ENCODE measurements at regions not wholly inside any gene's neighbourhood (a gene's known extent, or its start where the extent isn't known, plus 50 kb on each side); places are given as distances from the start of the nearest gene placed in this dataset.
"Not testable (repeated sequence)": the region's sequence is repeated elsewhere in the genome, so short reads cannot be mapped to it uniquely, and the experiment has no call there.

DNA sequence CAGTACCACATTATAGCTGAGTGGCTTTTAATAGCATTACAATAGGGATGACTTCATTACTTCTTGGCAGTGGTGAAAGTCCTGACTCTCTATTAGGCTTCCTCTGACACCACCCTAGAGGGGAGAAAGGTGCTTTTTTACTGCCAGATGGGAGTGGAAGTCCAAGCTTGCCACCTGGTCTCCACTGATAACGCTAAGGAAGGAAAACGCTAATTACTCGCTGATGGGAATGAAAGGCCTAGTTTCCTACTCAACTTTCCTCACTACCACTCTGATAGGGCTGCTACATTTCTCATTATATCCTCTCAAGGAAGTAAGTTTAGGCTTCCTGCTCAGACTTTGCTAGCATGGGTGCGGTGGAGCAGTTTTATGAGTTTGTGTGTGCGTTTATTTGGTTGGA, 62.3 kb upstream of the PAGE3 start:
- no peak for DNase-seq (ENCODE audit: low spot score)

DNA sequence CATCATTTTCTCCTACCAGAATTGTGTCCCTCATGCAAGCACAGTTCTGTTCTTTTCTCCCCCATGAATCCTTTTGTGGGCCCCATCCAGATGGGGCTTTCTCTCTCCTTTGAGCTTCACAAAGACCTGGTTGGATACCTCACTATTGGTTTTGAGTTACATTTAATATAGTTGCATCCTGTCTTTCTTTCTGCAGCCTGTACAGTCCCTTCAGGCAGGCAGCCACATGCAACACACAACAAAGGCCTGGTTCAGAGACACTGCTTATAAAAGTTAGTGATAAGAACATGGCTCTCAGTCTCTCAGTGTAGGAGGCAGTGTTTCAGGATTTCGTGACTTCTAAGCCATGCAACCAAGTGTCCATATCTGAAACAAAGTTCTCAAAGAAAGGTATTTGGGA, 70.6 kb upstream of the PAGE3 start:
- no peak for DNase-seq (ENCODE audit: low spot score)

DNA sequence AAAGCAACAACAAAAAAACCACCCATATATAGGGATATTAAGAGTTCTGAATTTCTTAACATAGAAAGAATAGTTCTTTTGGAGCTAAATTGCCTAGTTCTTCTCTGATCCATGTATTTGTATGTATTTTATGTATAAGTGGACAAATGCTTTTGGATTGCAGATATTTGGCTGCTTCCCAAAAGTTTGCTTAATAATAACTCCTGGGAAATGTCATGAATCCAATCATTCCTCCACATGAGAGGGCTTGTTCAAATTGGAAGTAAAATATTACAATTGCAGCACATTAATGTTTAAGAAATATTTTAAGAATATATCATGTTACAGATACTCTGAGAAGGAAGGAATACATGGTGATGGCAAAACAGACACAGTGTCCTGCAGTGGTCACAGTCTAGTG, 71.5 kb upstream of the PAGE3 start:
- DNase-seq (ENCODE audit: low spot score), result no peak

DNA sequence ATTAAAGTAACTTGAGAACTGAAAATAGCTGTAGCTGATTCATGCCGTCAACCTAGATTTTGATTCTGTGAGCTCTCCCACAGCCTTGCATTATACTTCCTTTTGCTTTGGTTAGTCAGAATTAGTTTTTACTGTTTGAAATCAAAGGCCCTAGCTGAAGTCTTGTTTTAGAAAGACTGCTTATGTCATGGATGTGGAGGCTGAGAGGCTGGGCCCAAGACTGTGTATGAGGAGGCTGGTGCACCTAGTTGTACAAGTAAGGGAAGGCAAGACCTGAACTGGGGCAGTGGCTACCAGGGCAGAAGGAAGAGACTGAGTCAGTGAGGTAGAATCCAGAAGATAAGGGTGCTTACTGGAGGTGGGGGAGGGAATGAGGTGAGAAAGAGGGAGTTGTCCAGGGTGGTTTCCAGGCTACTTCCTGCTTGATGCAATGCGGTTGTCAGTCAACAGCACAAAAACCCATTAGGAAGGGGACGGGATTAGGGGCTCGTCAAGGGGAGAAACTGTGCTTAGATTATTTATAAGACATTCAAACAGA, 76.2 kb upstream of the PAGE3 start:
- DNase-seq (ENCODE audit: low spot score), result no peak

DNA sequence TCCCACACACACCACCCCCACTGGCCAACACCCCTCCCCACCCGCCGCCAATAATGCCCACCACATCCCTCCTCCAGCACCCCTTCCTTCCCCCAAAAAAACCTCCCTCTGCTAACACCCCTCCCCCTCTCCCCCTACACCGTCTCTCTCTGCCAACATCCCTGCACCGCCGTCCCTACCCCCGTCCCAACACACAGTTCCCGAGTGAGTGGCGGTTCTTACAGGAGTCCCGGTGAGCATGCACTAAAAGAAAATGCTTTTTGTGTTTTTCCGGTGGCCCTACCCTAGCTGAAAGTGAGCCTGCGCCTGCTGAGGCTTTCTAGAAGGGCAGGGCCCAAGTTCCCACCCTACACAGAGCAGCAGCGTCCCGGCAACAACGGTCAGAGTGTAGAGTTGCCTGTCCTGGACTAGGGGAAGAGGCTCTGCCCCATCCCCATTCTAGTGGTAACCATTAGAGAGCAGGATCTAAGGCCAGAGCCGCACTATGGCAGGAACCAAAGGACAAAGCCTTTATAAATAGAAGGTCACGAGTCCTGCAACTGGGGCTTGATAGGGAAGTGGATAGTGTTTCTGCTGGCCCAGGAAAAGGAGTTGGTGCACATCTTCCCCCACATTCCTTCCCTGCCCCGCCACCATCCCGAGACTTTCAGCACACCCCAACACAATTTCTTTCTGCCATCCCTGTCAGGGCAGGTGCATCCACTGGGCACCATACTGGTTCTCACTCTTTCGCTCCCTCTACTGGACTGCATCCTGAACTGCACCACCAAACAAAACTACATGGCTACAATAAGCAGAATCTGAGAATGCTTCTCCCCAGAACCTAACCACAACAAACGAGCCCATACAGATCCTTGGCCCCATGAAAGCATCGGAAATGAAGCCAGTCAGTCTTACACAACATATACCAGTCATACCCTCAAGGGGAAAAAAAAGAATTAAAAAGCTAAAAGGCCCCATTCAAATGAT, 78.1 kb upstream of the PAGE3 start:
- peak; percentile 26 for DNase-seq (ENCODE audit: low spot score)

DNA sequence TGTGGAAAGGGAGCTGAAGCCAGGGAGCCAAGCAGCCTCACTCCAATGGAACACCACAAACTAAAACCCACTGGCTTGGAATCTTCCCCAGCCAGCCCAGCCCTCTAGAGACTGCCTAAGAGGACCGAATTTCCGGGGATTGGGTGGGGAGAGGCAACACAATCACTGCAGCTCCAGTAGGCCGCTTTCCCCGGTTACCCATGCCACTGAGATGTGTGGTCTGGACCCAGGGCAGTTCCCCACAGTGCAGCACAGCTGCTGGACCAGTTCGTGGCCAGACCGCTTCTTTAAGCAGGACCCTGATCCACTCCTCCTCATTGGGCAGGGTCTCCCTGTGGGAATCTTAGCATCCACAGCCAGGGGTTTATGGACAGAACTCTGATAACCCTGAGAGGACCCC, 91.9 kb upstream of the PAGE3 start:
- DNase-seq (ENCODE audit: low spot score), result no peak

DNA sequence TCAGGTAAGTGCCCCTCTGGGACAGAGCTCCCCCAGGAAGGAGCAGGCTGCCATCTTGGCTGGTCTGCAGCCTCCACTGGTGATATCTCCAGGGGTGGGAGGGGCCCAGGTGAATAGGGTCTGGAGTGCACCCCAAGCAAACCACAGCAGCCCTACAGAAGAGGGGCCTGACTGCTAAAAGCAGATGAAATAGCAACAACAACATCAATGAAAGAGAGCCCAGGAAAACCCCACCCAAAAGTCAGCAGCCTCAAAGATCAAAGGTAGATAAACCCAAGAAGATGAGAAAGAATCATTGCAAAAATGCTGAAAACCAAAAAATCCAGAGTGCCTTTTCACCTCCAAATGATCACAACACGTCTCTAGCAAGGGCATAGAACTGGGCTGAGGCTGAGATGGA, 92.5 kb upstream of the PAGE3 start:
- DNase-seq (ENCODE audit: low spot score), result no peak

DNA sequence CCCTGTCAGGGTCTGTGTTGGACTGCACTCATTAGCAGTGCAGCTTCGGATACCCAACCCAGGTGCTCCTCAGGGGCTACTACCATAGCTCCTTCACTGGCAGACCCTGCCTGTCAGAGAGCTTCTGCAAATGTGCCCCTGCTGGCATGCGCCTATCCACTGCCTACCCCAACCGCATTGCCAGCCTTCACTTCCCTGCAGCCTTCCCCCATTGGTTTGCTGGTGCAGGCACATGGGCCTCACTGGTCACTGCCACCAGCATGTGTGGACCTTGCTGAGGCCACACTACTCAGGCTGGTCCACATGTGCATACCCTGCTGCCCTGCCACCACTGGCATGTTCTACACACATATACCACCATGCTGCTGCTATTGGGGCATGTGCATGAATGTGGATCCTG, 72.5 kb upstream of the MAGEH1 start:
- no peak for DNase-seq (ENCODE audit: low spot score)

DNA sequence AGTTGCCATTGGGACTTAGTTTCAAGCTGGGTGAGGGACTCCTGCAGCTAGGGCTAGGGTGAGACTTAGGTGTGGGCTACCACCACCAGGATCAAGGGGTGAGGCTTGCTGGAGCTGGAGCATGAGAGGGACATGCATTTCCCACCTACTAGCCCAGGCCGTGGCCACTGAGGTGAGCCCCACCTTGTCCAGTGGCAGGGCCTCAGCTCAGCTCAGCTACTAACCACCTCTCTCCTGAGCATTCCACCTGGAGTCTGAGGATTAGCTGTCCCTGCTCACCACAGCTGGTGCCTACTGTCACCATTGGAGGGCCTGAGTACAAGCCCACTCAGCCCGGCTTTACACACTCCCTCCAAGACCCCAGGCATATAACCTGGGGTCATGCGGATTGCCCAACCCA, 62.6 kb upstream of the MAGEH1 start:
- DNase-seq (ENCODE audit: low spot score), result no peak

DNA sequence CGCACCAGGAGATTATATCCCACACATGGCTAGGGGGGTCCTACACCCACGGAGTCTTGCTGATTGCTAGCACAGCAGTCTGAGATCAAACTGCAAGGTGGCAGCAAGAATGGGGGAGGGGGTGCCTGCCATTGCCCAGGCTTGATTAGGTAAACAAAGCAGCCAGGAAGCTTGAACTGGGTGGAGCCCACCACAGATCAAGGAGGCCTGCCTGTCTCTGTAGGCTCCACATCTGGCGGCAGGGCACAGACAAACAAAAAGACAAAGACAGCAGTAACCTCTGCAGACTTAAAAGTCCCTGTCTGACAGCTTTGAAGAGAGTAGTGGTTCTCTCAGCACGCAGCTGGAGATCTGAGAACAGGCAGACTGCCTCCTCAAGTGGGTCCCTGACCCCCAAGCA, 55.1 kb upstream of the MAGEH1 start:
- not testable (repeated sequence) for DNase-seq (ENCODE audit: low spot score)
